ENCODE measurements at regions not wholly inside any gene's neighbourhood (a gene's known extent, or its start where the extent isn't known, plus 50 kb on each side); places are given as distances from the start of the nearest gene placed in this dataset.

DNA sequence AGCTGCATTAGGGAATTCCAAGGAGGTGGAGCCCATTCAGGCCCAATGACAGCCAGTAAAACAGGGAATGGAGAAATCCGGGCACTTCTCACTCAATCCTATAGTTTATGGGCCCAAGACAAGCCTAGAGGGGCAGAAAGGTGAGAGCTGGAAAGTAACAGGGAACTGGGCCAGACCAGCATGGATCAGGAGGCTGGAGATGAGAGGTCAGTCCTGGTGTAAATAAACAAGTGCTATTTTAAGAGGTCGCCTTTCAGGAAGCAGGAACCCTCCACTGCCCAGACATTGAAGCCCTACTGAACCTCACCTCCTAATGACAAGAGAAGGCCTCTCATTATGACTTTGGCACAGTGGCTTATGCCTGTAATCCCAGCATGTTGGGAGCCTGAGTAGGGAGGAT is 57.2 kb upstream of the TGM3 start:
- Histone ChIP-seq H3K9me3 (ENCODE audit: control insufficient read depth in 1 of 2, low read length in 2 of 2) (no peaks in the 10 kb centered on the region), H3K4me3 (ENCODE audit: low read depth in 1 of 2, low read length in 2 of 2) (no peak overlapping the region), H3K4me1 (ENCODE audit: control insufficient read depth in 1 of 2, insufficient read depth in 2 of 2, low read length in 2 of 2) (no peaks in the 10 kb centered on the region), H3K27ac (ENCODE audit: low read length) (no peak overlapping the region), H3K27me3 (ENCODE audit: low read depth, low read length) (no peaks in the 10 kb centered on the region), H3K36me3 (ENCODE audit: control insufficient read depth in 1 of 2, insufficient read depth in 2 of 2, low read length in 2 of 2) (no peaks in the 10 kb centered on the region)

DNA sequence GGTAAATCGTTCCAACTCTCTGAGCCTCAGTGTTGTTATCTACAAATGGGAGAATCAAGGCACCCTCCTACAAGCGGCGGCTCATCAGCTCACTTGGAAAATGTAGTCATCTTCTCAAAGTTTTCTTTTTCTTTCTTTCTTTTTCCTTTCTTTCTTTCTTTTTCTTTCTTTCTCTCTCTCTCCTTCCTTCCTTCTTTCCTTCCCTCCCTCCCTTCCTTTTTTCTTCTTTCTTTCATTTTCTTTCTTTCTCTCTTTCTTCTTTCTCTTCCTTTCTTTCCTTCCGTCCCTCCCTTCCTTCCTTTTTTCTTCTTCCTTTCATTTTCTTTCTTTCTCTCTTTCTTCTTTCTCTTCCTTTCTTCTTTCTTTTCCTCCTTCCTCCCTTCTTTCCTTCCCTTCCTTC is 55.0 kb upstream of the TGM3 start:
- H3K4me3 ChIP-seq (ENCODE audit: low read depth in 1 of 2, low read length in 2 of 2), result no peak overlapping the region
- H3K36me3 ChIP-seq (ENCODE audit: control insufficient read depth in 1 of 2, insufficient read depth in 2 of 2, low read length in 2 of 2), result no peaks in the 10 kb centered on the region
- no peaks in the 10 kb centered on the region for H3K4me1 ChIP-seq (ENCODE audit: control insufficient read depth in 1 of 2, insufficient read depth in 2 of 2, low read length in 2 of 2)
- H3K27me3 ChIP-seq (ENCODE audit: low read depth, low read length), result no peaks in the 10 kb centered on the region
- no peaks in the 10 kb centered on the region for H3K9me3 ChIP-seq (ENCODE audit: control insufficient read depth in 1 of 2, low read length in 2 of 2)
- H3K27ac ChIP-seq (ENCODE audit: low read length), result no peak overlapping the region

DNA sequence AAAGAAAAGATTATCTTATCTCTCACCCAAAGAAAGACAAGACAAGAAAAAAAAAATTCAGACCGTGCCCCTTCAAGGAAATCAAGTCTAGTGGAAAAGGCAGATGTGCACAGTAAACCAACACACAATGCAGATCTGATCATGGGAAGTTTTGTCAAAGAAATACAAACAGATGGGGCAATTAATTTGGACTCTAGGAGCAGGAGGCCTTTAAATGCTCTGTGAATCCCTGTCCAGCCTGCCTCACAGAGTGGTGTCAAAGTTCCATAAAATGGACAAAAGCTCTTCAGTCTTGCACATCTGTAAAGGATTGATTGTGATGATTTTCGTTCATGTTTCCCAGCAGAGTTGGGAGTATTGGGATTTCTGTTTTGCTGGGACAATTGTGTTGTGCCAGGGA is 53.1 kb upstream of the TGM3 start:
- Histone ChIP-seq H3K36me3 (ENCODE audit: control insufficient read depth in 1 of 2, insufficient read depth in 2 of 2, low read length in 2 of 2) (no peaks in the 10 kb centered on the region), H3K4me3 (ENCODE audit: low read depth in 1 of 2, low read length in 2 of 2) (no peak overlapping the region), H3K4me1 (ENCODE audit: control insufficient read depth in 1 of 2, insufficient read depth in 2 of 2, low read length in 2 of 2) (no peaks in the 10 kb centered on the region), H3K27me3 (ENCODE audit: low read depth, low read length) (peaks cover 4% of the 10 kb centered on the region), H3K9me3 (ENCODE audit: control insufficient read depth in 1 of 2, low read length in 2 of 2) (no peaks in the 10 kb centered on the region), H3K27ac (ENCODE audit: low read length) (no peak overlapping the region)

DNA sequence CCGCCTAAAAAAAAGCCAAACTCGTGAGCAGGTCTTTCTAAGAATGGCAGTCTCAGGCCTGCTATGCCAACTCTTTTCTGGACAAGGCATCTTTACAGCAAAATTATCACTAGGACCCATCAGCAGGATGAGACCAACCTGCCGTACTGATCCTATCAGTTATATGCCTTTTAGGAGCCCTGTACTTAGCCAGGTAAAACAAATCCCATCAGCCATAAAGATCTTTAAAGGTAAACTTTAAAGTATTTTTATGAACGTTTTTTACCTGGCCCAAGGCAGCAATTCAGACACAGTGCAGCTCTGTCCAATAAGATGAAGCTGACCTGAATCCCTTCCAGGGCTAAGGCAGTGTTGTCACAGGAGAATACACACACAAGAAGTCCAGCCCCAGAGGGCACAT is 51.3 kb upstream of the TGM3 start:
- Histone ChIP-seq H3K4me3 (ENCODE audit: low read depth in 1 of 2, low read length in 2 of 2) (no peak overlapping the region), H3K27ac (ENCODE audit: low read length) (no peak overlapping the region), H3K4me1 (ENCODE audit: control insufficient read depth in 1 of 2, insufficient read depth in 2 of 2, low read length in 2 of 2) (no peaks in the 10 kb centered on the region), H3K27me3 (ENCODE audit: low read depth, low read length) (peaks cover 4% of the 10 kb centered on the region), H3K9me3 (ENCODE audit: control insufficient read depth in 1 of 2, low read length in 2 of 2) (no peaks in the 10 kb centered on the region), H3K36me3 (ENCODE audit: control insufficient read depth in 1 of 2, insufficient read depth in 2 of 2, low read length in 2 of 2) (no peaks in the 10 kb centered on the region)

DNA sequence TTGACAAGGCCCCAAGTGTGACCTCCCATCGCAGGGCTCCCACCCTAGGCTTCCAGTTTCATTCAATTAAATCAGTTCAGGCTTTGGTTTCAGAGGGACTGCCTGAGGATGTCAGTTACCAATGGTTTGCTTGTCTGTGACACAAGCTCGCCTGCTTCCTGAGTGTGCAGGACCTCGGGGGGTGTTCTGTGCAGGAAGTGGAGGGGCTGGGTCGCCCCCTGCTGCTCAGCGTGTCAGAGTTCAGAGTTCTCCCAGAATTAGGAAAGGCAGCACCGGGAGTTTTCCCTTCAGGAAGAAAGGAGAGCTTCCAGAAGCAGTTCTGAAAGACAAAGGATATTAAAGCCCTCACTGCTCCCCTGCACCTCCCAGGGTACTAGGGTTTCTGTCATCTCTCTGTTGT is 50.8 kb upstream of the TGM3 start:
- H3K27me3 ChIP-seq (ENCODE audit: low read depth, low read length), result peaks cover 4% of the 10 kb centered on the region
- no peaks in the 10 kb centered on the region for H3K36me3 ChIP-seq (ENCODE audit: control insufficient read depth in 1 of 2, insufficient read depth in 2 of 2, low read length in 2 of 2)
- H3K9me3 ChIP-seq (ENCODE audit: control insufficient read depth in 1 of 2, low read length in 2 of 2), result no peaks in the 10 kb centered on the region
- H3K4me3 ChIP-seq (ENCODE audit: low read depth in 1 of 2, low read length in 2 of 2), result no peak overlapping the region
- H3K27ac ChIP-seq (ENCODE audit: low read length), result no peak overlapping the region
- H3K4me1 ChIP-seq (ENCODE audit: control insufficient read depth in 1 of 2, insufficient read depth in 2 of 2, low read length in 2 of 2), result no peaks in the 10 kb centered on the region

DNA sequence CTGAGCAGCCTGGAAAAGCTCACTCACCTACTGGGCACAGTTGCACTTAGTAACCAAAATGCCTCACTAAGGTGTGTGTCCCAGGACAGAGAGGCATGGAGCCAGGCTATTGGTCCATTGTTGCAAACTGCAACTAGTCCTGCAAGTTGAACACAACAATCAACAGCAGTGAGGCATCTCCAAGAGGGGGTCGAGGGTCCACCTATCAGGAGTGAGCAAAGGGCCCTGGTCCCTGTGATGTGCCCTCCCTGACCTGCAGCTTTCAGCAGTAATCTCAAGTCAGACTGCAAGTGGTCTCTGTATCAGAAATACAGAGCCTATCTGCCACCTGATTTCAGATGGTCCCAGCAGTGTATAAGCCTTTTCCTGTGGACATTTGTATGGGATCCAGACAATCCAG is 50.2 kb upstream of the TGM3 start:
- no peak overlapping the region for H3K27ac ChIP-seq (ENCODE audit: low read length)
- H3K27me3 ChIP-seq (ENCODE audit: low read depth, low read length), result peaks cover 4% of the 10 kb centered on the region
- H3K4me1 ChIP-seq (ENCODE audit: control insufficient read depth in 1 of 2, insufficient read depth in 2 of 2, low read length in 2 of 2), result no peaks in the 10 kb centered on the region
- no peak overlapping the region for H3K4me3 ChIP-seq (ENCODE audit: low read depth in 1 of 2, low read length in 2 of 2)
- no peaks in the 10 kb centered on the region for H3K9me3 ChIP-seq (ENCODE audit: control insufficient read depth in 1 of 2, low read length in 2 of 2)
- no peaks in the 10 kb centered on the region for H3K36me3 ChIP-seq (ENCODE audit: control insufficient read depth in 1 of 2, insufficient read depth in 2 of 2, low read length in 2 of 2)

All from muscle layer of duodenum (tissue), 2 donors.